ENCODE measurements at regions not wholly inside any gene's neighbourhood (a gene's known extent, or its start where the extent isn't known, plus 50 kb on each side); places are given as distances from the start of the nearest gene placed in this dataset.

DNA sequence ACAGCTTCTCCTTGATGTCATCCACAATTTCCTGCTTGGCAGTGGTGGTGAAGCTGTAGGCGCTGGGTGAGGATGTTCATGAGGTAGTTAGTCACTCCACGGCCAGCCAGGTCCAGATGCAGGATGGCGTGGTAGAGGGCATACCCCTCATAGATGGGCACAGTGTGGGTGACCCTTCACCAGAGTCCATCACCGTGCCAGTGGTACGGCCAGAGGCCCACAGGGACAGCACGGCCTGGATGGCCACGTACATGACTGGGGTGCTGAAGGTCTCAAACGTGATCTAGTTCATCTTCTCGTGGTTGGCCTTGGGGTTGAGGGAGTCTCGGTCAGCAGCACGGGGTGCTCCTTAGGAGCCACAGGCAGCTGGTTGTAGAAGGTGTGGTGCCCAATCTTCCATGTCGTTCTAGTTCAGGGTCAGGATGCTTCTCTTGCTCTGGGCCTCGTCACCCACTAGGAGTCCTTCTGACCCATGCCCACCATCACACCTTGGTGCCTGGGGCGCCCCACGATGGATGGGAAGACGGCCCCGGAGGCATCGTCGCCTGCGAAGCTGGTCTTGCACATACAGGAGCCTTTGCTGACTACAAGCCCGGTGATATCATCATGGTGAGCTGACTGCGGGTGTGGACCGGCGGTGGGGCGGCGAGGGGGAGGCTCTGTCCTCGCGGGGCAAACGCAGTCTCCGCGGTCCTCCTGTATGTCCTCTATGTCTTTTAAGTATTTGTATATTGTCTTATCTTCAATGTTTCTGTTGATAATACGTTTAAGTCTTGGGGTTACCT is 1119.0 kb downstream of the NAALADL2 start:
- peak in 2 of 6 donors; percentile 5 to 43 for DNase-seq
- FAIRE-seq, result no peak
- no peaks in the 10 kb centered on the region for H3K36me3 ChIP-seq
- no peak overlapping the region for H3K4me3 ChIP-seq
- no peak overlapping the region for H3K27ac ChIP-seq
- intact Hi-C loops (cut with DNase I), result no loop called here
- ATAC-seq, result no peak
- no peaks in the 10 kb centered on the region for H3K27me3 ChIP-seq
- no peaks in the 10 kb centered on the region for H3K4me1 ChIP-seq
- TF ChIP-seq CTCF (IDR thresholded peaks at IDR 0.05), result no peak
- 88 to 92% methylated on average over 32 of the region's 32 CpGs for WGBS, 2 donors
- H3K9me3 ChIP-seq, result no peaks in the 10 kb centered on the region

DNA sequence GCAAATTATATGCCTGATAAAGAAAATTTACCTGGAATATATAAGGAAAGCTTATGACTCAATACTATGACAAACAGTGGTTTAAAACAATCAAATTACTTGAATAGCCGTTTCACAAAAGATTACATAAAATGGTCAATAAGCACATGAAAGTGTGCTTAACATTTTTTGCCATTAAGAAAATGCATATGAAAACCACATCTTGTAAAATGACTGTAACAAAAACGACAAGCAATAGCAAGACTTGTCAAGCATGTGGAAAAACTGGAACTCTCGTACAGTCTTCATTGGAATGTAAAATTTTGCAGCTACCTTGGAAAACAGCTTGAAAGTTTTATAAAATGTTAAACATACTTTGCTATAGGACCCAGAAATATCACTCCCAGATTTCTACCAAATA is 1110.3 kb downstream of the NAALADL2 start:
- no peak for FAIRE-seq
- TF ChIP-seq CTCF (IDR thresholded peaks at IDR 0.05), result no peak

DNA sequence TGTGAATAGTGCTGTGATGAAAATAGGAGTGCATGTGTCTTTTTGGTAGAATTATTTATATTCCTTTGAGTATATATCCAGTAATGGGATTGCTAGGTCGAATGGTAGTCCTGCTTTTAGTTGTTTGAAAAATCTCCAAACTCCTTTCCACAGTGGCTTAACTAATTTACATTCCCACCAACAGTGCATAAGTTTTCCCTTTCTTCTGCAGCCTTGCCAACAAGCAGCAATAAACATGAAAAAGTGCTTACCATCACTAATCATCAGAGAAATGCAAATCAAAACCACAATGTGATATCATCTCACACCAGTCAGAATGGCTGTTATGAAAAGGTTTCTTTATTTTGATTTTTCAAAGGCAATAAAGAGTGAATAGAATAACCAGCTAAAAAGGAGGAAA is 1105.9 kb downstream of the NAALADL2 start:
- no peaks in the 10 kb centered on the region for H3K4me1 ChIP-seq
- DNase-seq, result no peak
- intact Hi-C loops (cut with DNase I), result no loop called here
- no peak for FAIRE-seq
- WGBS, 2 donors, result 18 to 47% methylated on average over 1 of the region's 1 CpG
- no peak overlapping the region for H3K4me3 ChIP-seq
- no peaks in the 10 kb centered on the region for H3K36me3 ChIP-seq
- no peaks in the 10 kb centered on the region for H3K27me3 ChIP-seq
- no peak for TF ChIP-seq CTCF (IDR thresholded peaks at IDR 0.05)
- H3K9me3 ChIP-seq, result no peaks in the 10 kb centered on the region
- ATAC-seq, result no peak
- H3K27ac ChIP-seq, result no peak overlapping the region

More for the DNA sequence above, 1110.3 kb downstream of the NAALADL2 start:
- H3K27me3 ChIP-seq, result no peaks in the 10 kb centered on the region
- no peaks in the 10 kb centered on the region for H3K36me3 ChIP-seq
- H3K27ac ChIP-seq, result no peak overlapping the region
- H3K9me3 ChIP-seq, result no peaks in the 10 kb centered on the region
- intact Hi-C loops (cut with DNase I), result no loop called here
- H3K4me3 ChIP-seq, result no peak overlapping the region
- DNase-seq, result no peak
- no peak for ATAC-seq
- WGBS, 2 donors, result 66 to 68% methylated on average over 3 of the region's 3 CpGs
- no peaks in the 10 kb centered on the region for H3K4me1 ChIP-seq

DNA sequence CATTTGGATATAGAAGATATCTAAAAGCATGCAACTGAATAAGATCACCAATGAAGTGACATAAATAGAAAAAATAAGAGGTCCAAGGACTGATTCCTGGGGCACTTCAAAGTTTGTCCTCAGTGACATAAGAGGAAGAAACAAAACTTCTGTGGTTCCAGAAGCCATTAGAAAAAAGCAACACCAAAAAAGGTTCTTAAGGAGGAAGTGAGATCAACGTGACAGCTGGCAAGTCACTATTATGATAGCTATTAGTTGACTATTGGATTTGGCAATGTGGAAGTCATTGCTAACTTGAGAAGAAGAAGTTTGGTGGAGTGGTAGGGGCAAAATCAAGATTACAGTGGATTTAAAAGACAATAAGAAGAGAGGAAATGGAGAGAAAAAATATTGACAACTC is 1098.3 kb downstream of the NAALADL2 start:
- Histone ChIP-seq H3K36me3 (no peaks in the 10 kb centered on the region), H3K4me3 (no peak overlapping the region), H3K9me3 (no peaks in the 10 kb centered on the region), H3K27me3 (no peaks in the 10 kb centered on the region), H3K27ac (no peak overlapping the region), H3K4me1 (no peaks in the 10 kb centered on the region)
- no peak for FAIRE-seq
- no peak for TF ChIP-seq CTCF (IDR thresholded peaks at IDR 0.05)
- intact Hi-C loops (cut with DNase I), result loop anchor here in 1 of 3 donors (2.0 kb wide), 1 partner anchor 25 kb away; no protein-coding TSS in a partner anchor
- DNase-seq, result no peak
- no peak for ATAC-seq
- 38 to 63% methylated on average over 1 of the region's 1 CpG for WGBS, 2 donors

DNA sequence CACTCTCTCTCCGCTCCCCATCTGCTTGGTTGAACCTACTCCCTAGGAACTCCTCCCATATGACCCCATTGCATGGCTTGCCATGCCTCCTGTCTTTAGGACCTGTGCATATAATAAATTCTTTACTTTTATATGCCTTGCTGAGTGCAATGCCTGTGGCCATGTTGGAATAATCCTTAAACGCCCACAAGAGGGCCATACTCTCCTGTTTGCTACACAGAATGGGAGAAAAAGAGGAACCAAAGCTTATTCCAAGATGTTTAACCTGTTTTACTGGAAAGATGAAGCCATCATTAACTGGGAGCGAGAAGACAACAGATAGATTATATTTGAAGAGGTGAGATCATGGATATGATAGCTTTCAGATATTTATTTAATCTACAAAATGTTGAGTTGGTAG is 1097.8 kb downstream of the NAALADL2 start:
- intact Hi-C loops (cut with DNase I), result loop anchor here in 1 of 3 donors (2.0 kb wide), 1 partner anchor 26 kb away; no protein-coding TSS in a partner anchor
- Histone ChIP-seq H3K9me3 (no peaks in the 10 kb centered on the region), H3K27ac (no peak overlapping the region), H3K4me1 (no peaks in the 10 kb centered on the region), H3K27me3 (no peaks in the 10 kb centered on the region), H3K4me3 (no peak overlapping the region), H3K36me3 (no peaks in the 10 kb centered on the region)
- DNase-seq, result no peak
- WGBS, 2 donors, result 48 to 53% methylated on average over 3 of the region's 3 CpGs
- TF ChIP-seq CTCF (IDR thresholded peaks at IDR 0.05), result no peak
- no peak for ATAC-seq
- FAIRE-seq, result no peak
